GM21737 (cell line): ENCODE measurements at regions not wholly inside any gene's neighbourhood (a gene's known extent, or its start where the extent isn't known, plus 50 kb on each side); places are given as distances from the start of the nearest gene placed in this dataset.
A peak's percentile ranks its signal among the peaks of the same experiment; 100 is the strongest.
"Not testable (repeated sequence)": the region's sequence is repeated elsewhere in the genome, so short reads cannot be mapped to it uniquely, and the experiment has no call there.

Experiments
- ATAC-seq: cut with Tn5 transposase; IDR thresholded peaks from one replicate; pipeline ENCODE4 v1.9.1; 2021; ENCODE audit warnings: mild to moderate bottlenecking, moderate library complexity; ENCODE audit not compliant: unreplicated experiment

DNA sequence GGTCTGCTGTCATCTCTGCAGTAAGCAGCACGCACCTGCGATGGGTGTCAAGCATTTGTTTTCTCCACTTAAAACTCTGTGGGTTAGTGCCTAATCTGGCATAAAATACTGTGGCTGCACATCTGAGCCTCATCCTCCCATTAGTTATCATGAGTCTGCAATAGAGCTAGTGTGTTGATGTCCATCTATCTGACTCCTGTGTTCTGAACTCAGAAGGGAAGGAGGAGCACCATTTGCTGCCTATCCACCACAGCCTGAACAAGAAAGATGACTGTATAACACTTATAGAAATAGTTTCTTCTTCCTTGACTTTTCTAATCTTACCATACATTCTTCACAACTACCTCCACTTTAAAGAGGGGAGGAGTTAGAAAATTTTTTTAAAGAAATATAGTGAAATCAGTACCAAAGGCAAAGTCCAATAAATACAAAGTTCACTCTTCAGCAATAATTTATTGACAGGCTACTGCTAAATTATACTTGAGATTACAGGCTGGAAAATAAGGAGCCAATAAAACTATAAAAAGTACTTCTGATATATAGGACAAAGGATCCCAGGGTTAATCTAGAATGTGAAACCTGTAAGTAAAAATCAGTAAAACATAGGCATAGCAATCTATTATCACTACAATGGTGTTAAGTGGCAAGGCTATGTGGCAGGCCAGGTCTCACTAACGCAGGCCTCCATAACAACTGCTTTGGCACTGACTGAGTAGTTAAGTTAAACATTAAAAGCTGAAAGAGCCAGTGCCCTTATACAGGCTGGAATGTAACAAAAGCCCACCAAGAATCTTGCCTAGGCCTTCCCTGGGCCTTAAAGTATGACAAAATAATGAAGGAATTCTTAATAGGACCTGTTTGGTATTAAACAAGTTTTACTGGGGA is 70.2 kb downstream of the LGALS9C start:
- not testable (repeated sequence) for ATAC-seq

DNA sequence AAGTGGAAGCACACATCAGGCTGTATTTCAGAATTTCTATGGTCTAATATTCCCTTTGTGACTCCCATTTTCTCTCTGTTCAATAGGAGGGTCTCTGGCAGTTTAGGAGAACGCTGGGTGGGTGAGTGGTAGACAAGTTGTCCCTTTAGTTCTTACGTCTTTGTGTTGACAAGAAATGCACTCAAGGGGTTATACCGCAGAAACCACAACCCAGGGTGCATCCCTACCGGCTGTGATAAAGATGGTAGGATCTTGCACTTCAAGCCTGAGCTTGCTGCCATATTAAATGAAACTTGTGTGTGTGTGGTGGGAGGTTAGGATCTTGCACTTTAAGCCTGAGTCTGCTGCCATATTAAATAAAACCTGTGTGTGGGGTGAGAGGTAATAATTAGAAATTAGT is 80.5 kb downstream of the LGALS9C start:
- not testable (repeated sequence) for ATAC-seq

- ATAC-seq = peak; percentile 79
These were observed 80.7 kb downstream of the TBC1D28 start for GRCh38 chr17:18563381-18564098.

GRCh38 chr17:18564099-18564448 is 80.1 kb downstream of the TBC1D28 start:
- peak; percentile 43 for ATAC-seq

DNA sequence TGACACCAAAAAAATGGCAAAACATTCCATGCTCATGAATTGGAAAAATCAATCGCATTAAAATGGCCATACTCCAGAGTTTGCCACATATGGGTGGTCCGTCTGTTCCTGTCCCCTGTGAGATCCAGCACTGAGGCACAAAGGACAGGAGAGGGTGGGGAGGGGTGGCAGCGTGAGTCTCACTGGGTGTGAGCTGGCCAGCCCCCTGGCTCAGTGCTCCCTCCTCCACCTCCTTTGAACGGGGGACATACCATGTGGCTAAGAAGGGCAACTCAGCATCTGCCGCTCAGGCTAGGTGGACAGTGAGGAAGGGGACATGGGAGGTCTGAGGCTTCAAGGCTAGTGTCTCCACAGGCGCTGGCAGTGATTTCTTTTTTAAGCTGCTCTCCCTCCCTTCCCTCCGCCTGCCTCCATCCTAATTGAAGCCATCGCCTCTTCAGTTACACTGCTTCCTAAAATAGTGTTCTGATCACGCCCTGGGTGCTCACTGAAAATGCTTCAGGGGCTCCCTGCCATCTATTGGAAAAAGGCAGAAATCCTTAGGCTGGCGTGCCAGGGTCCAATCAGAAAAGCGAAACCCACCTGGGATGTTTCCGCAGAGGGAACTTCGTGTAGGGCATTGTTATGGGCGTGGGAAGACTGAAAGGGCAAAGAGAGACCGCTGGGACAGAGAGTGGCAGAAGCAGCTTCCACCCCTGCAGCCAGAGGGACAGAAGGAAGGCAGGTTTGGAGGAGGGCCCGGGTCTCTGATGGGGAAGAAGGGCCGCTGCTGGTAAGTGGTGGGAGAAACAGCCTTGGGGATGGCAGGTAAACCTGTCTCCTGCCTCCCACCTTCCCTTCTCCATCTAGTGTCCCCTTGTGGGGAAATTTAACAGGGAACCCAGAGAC is 75.8 kb downstream of the TBC1D28 start:
- not testable (repeated sequence) for ATAC-seq

GRCh38 chr17:18569489-18569913 is 74.7 kb downstream of the TBC1D28 start:
- ATAC-seq = not testable (repeated sequence)

DNA sequence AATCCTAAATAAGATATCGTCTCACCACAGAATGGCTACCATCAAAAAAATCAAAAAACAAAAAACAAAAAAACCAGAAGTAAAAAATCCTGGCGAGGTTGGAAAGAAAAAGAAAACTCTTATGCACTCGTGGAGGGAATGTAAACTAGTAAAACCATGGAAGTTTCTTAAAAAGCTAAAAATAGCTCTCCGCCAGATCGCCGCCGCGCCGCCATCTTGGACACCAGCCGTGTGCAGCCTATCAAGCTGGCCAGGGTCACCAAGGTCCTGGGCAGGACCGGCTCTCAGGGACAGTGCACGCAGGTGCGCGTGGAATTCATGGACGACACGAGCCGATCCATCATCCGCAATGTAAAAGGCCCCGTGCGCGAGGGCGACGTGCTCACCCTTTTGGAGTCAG is 71.7 kb downstream of the TBC1D28 start:
- ATAC-seq = not testable (repeated sequence)

- not testable (repeated sequence) for ATAC-seq
These were observed 70.1 kb downstream of the TBC1D28 start for GRCh38 chr17:18574137-18574536.
